Mucosa of rectum (tissue), 2 donors: ENCODE measurements at regions not wholly inside any gene's neighbourhood (a gene's known extent, or its start where the extent isn't known, plus 50 kb on each side); places are given as distances from the start of the nearest gene placed in this dataset.

Source experiments
- H3K27ac ChIP-seq, 2 donors: one replicate each; pipeline ENCODE4 v1.7.0; 2013; ENCODE audit warnings: inconsistent platforms in 2 of 2, low read depth in 2 of 2, low read length in 2 of 2
- H3K27me3 ChIP-seq, 2 donors: one replicate each; pipeline ENCODE4 v1.7.0; 2013; ENCODE audit warnings: low read length in 2 of 2; ENCODE audit not compliant: control insufficient read depth in 2 of 2, insufficient read depth in 2 of 2
- H3K36me3 ChIP-seq, 2 donors: one replicate each; pipeline ENCODE4 v1.7.0; 2013; ENCODE audit warnings: low read length in 2 of 2; ENCODE audit not compliant: control insufficient read depth in 2 of 2, insufficient read depth in 2 of 2
- H3K4me1 ChIP-seq, 2 donors: one replicate each; pipeline ENCODE4 v1.7.0; 2013; ENCODE audit warnings: low read length in 2 of 2, mild to moderate bottlenecking in 1 of 2; ENCODE audit not compliant: control insufficient read depth in 2 of 2, insufficient read depth in 2 of 2
- H3K4me3 ChIP-seq, 2 donors: one replicate each; pipeline ENCODE4 v1.7.0; 2013; ENCODE audit warnings: low read length in 2 of 2
- H3K9ac ChIP-seq, 2 donors: one replicate each; pipeline ENCODE4 v1.7.0; 2013; ENCODE audit warnings: low read length in 2 of 2, low read depth in 1 of 2, mild to moderate bottlenecking in 1 of 2
- H3K9me3 ChIP-seq, 2 donors: one replicate each; pipeline ENCODE4 v1.7.0; 2013; ENCODE audit warnings: low read length in 2 of 2; ENCODE audit not compliant: control insufficient read depth in 2 of 2
- donor health status: healthy.
- donor health status: Normal muscosa, but diverticular disease.

- no peaks in the 10 kb centered on the region for H3K4me1 ChIP-seq
- no peak overlapping the region for H3K27ac ChIP-seq
- H3K9ac ChIP-seq = no peak overlapping the region
- H3K36me3 ChIP-seq = no peaks in the 10 kb centered on the region
- peaks cover 2 to 4% of the 10 kb centered on the region in 2 donors for H3K9me3 ChIP-seq
- H3K4me3 ChIP-seq = no peak overlapping the region
- no peaks in the 10 kb centered on the region for H3K27me3 ChIP-seq
Observed at GRCh38 chr9:80520231-80520630, 948.5 kb downstream of the TLE4 start.

DNA sequence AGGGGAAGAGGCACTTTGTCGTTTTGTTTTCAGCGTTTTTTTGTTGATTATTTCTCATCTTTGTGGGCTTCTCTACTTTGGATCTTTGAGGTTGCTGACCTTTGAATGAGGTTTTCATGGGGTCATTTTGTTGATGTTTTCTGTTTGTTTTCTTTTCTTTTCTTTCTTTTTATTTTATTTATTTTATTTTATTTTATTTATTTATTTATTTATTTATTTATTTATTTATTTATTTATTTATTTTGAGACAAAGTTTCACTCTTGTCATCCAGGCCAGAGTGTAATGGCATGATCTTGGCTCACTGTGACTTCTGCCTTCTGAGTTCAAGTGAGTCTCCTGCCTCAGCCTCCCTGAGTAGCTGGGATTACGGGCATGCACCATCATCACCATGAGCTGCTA is 946.7 kb downstream of the TLE4 start:
- Histone ChIP-seq H3K27me3 (no peaks in the 10 kb centered on the region), H3K4me1 (no peaks in the 10 kb centered on the region), H3K9me3 (peaks cover 2 to 4% of the 10 kb centered on the region in 2 donors), H3K36me3 (no peaks in the 10 kb centered on the region), H3K4me3 (no peak overlapping the region), H3K9ac (no peak overlapping the region), H3K27ac (no peak overlapping the region)

- Histone ChIP-seq H3K9ac (no peak overlapping the region), H3K27me3 (no peaks in the 10 kb centered on the region), H3K9me3 (peaks cover 2 to 4% of the 10 kb centered on the region in 2 donors), H3K4me1 (no peaks in the 10 kb centered on the region), H3K27ac (no peak overlapping the region), H3K36me3 (no peaks in the 10 kb centered on the region), H3K4me3 (no peak overlapping the region)
Observed at GRCh38 chr9:80516679-80517078, 944.9 kb downstream of the TLE4 start.

DNA sequence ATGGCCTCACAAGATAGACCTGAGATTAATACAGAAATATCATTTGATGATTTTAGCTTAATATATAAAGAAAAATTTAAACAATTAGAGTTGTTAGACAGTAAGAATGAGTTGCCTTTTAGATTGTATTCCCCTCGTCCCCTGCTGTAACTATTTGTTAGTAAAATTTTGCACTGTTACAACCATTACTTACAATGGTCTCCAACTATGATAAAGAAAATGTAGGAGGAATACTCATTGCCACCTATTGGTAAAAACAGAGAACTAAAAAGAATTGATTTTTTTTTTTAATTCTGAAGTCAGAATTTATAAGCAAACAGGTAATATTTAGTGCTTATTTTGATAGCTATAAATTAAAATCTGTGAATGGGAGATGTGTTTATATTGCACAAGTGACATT is 937.6 kb downstream of the TLE4 start:
- H3K4me3 ChIP-seq = no peak overlapping the region
- H3K27me3 ChIP-seq = no peaks in the 10 kb centered on the region
- H3K4me1 ChIP-seq = no peaks in the 10 kb centered on the region
- no peaks in the 10 kb centered on the region for H3K36me3 ChIP-seq
- H3K9ac ChIP-seq = no peak overlapping the region
- no peak overlapping the region for H3K27ac ChIP-seq
- no peaks in the 10 kb centered on the region for H3K9me3 ChIP-seq

- Histone ChIP-seq H3K9me3 (no peaks in the 10 kb centered on the region), H3K4me1 (no peaks in the 10 kb centered on the region), H3K27ac (no peak overlapping the region), H3K27me3 (no peaks in the 10 kb centered on the region), H3K4me3 (no peak overlapping the region), H3K36me3 (no peaks in the 10 kb centered on the region), H3K9ac (no peak overlapping the region)
Observed at GRCh38 chr9:80507611-80508010, 935.8 kb downstream of the TLE4 start.

- H3K27me3 ChIP-seq = no peaks in the 10 kb centered on the region
- no peaks in the 10 kb centered on the region for H3K36me3 ChIP-seq
- H3K9ac ChIP-seq = no peak overlapping the region
- no peaks in the 10 kb centered on the region for H3K4me1 ChIP-seq
- no peak overlapping the region for H3K4me3 ChIP-seq
- no peaks in the 10 kb centered on the region for H3K9me3 ChIP-seq
- no peak overlapping the region for H3K27ac ChIP-seq
Observed at GRCh38 chr9:80504601-80505230, 933.0 kb downstream of the TLE4 start.

- no peaks in the 10 kb centered on the region for H3K4me1 ChIP-seq
- H3K27me3 ChIP-seq = no peaks in the 10 kb centered on the region
- no peak overlapping the region for H3K4me3 ChIP-seq
- no peak overlapping the region for H3K9ac ChIP-seq
- no peak overlapping the region for H3K27ac ChIP-seq
- no peaks in the 10 kb centered on the region for H3K36me3 ChIP-seq
- H3K9me3 ChIP-seq = no peaks in the 10 kb centered on the region
Observed at GRCh38 chr9:80503671-80504281, 932.0 kb downstream of the TLE4 start.

DNA sequence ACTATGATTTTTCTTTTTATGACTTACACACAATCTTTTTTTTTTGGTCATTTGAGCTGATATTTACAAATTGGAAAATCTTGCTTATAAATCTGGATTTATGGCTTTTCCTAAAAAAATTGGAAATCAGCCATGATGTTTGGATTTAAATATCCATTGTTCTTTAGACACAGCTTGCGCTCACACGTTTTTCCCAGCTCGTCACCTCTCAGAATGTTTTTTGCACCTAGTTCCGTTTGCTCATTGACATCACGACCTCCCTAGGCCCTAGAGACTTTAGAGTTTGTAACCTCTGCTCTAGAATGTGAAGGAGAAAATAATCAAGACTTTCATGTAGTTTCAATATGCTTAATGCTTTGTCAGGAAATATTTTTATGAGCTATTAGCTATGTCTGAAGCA is 930.5 kb downstream of the TLE4 start:
- Histone ChIP-seq H3K36me3 (no peaks in the 10 kb centered on the region), H3K4me1 (no peaks in the 10 kb centered on the region), H3K9ac (no peak overlapping the region)

GRCh38 chr9:80501635-80502034 is 929.9 kb downstream of the TLE4 start:
- no peaks in the 10 kb centered on the region for H3K9me3 ChIP-seq
- H3K27ac ChIP-seq = no peak overlapping the region
- H3K4me3 ChIP-seq = no peak overlapping the region
- no peaks in the 10 kb centered on the region for H3K4me1 ChIP-seq
- no peaks in the 10 kb centered on the region for H3K27me3 ChIP-seq
- H3K36me3 ChIP-seq = no peaks in the 10 kb centered on the region
- no peak overlapping the region for H3K9ac ChIP-seq

More for the DNA sequence above, 930.5 kb downstream of the TLE4 start:
- no peak overlapping the region for H3K4me3 ChIP-seq
- no peak overlapping the region for H3K27ac ChIP-seq
- no peaks in the 10 kb centered on the region for H3K27me3 ChIP-seq
- H3K9me3 ChIP-seq = no peaks in the 10 kb centered on the region

- H3K36me3 ChIP-seq = no peaks in the 10 kb centered on the region
- no peak overlapping the region for H3K9ac ChIP-seq
- no peak overlapping the region for H3K27ac ChIP-seq
- no peaks in the 10 kb centered on the region for H3K27me3 ChIP-seq
- no peaks in the 10 kb centered on the region for H3K4me1 ChIP-seq
- no peak overlapping the region for H3K4me3 ChIP-seq
- peaks cover 0 to 2% of the 10 kb centered on the region in 2 donors for H3K9me3 ChIP-seq
Observed at GRCh38 chr9:80500300-80500699, 928.5 kb downstream of the TLE4 start.
